ENCODE measurements at regions not wholly inside any gene's neighbourhood (a gene's known extent, or its start where the extent isn't known, plus 50 kb on each side); places are given as distances from the start of the nearest gene placed in this dataset.

- no peaks in the 10 kb centered on the region for H3K27me3 ChIP-seq (ENCODE audit: control insufficient read depth, insufficient read depth, low read length)
- no peaks in the 10 kb centered on the region for H3K36me3 ChIP-seq (ENCODE audit: control insufficient read depth, low read depth, low read length)
- H3K4me3 ChIP-seq (ENCODE audit: low read length) = no peak overlapping the region
- H3K4me1 ChIP-seq (ENCODE audit: control insufficient read depth, low read depth, low read length) = no peaks in the 10 kb centered on the region
- no peak overlapping the region for H3K27ac ChIP-seq (ENCODE audit: low read length)
- H3K9ac ChIP-seq (ENCODE audit: low read length) = no peak overlapping the region
- H3K9me3 ChIP-seq (ENCODE audit: control insufficient read depth, low read depth, low read length) = no peaks in the 10 kb centered on the region
Observed at GRCh38 chr12:100741084-100741711, 53.4 kb upstream of the ANO4 start.

DNA sequence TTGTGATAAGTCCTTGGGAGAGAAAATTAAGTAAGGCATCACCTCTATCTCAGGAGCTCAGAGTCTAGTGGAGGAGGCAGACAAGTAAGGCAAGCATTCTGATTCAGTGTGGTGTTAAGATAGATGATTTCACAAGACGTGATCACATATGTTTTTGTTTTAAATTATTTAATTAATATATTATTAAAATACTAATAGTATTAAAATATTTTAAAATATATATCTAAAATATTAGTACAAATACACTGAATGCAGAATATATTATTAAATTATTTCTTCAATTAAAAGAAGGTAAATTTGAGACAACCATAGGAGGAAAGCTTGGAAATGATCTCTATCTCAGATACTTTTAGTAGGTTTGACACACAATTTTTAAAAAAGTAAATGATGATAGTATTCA lies 51.5 kb upstream of the ANO4 start:
- Histone ChIP-seq H3K27me3 (ENCODE audit: control insufficient read depth, insufficient read depth, low read length) (no peaks in the 10 kb centered on the region), H3K9me3 (ENCODE audit: control insufficient read depth, low read depth, low read length) (no peaks in the 10 kb centered on the region), H3K9ac (ENCODE audit: low read length) (no peak overlapping the region), H3K36me3 (ENCODE audit: control insufficient read depth, low read depth, low read length) (no peaks in the 10 kb centered on the region), H3K4me3 (ENCODE audit: low read length) (no peak overlapping the region), H3K27ac (ENCODE audit: low read length) (no peak overlapping the region), H3K4me1 (ENCODE audit: control insufficient read depth, low read depth, low read length) (no peaks in the 10 kb centered on the region)

All from iPS-18a (cell line).